ENCODE measurements at regions not wholly inside any gene's neighbourhood (a gene's known extent, or its start where the extent isn't known, plus 50 kb on each side); places are given as distances from the start of the nearest gene placed in this dataset.
"Not testable (repeated sequence)": the region's sequence is repeated elsewhere in the genome, so short reads cannot be mapped to it uniquely, and the experiment has no call there.

DNA sequence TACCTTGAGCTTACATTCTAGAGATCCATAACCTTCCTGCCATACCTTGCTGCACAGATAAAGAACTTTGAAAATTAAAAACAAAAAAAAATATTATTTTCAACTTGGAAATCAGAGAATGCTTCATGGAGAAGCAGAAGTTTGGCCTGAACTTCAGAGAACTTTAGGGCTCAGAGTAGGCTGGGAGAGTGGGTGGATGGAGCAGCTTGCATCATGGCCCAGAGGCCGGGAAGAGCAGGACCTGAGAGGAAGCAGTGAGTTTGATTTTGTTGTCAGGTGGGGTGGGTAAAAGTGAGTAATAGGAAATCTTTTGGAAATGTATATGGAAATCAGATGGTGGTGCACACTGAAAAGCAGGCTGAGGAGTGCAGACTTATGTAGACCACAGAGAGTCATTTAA is 228.5 kb upstream of the KRR1 start:
- Histone ChIP-seq H3K27me3 (ENCODE audit: control insufficient read depth, insufficient read depth, low read length, poor library complexity, severe bottlenecking) (no peaks in the 10 kb centered on the region), H3K9me3 (ENCODE audit: control insufficient read depth, low read length) (no peaks in the 10 kb centered on the region), H3K36me3 (ENCODE audit: control insufficient read depth, insufficient read depth, low read length) (no peaks in the 10 kb centered on the region), H3K4me3 (ENCODE audit: insufficient read depth, low read depth, low read length) (no peak overlapping the region), H3K27ac (ENCODE audit: insufficient read depth, low read depth, low read length, poor library complexity, severe bottlenecking) (no peak overlapping the region), H3K4me1 (ENCODE audit: control insufficient read depth, insufficient read depth, low read length) (no peaks in the 10 kb centered on the region)
- WGBS, 2 experiments: 86% methylated on average over 1 of the region's 1 CpG

DNA sequence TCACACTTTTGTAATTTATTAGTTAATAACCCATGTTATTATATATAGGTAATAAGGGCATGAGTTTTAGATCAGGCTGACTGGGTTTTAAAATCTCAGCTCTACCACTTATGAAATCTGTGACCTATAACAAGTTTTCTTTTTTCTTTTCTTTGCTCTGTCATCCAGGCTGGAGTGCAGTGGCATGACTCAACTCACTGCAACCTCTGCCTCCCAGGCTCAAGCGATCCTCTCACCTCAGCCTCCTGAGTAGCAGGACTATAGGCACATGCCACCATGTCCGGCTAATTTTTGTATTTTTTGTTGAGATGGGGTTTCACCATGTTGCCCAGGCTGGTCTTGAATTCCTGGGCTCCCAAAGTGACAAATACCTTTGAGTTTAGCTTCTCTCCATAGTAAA is 227.7 kb upstream of the KRR1 start:
- H3K4me3 ChIP-seq (ENCODE audit: insufficient read depth, low read depth, low read length); H3K36me3 ChIP-seq (ENCODE audit: control insufficient read depth, insufficient read depth, low read length); H3K4me1 ChIP-seq (ENCODE audit: control insufficient read depth, insufficient read depth, low read length); H3K27me3 ChIP-seq (ENCODE audit: control insufficient read depth, insufficient read depth, low read length, poor library complexity, severe bottlenecking); H3K9me3 ChIP-seq (ENCODE audit: control insufficient read depth, low read length); H3K27ac ChIP-seq (ENCODE audit: insufficient read depth, low read depth, low read length, poor library complexity, severe bottlenecking): not testable (repeated sequence)
- 72 to 89% methylated on average over 2 of the region's 2 CpGs for WGBS, 2 experiments

DNA sequence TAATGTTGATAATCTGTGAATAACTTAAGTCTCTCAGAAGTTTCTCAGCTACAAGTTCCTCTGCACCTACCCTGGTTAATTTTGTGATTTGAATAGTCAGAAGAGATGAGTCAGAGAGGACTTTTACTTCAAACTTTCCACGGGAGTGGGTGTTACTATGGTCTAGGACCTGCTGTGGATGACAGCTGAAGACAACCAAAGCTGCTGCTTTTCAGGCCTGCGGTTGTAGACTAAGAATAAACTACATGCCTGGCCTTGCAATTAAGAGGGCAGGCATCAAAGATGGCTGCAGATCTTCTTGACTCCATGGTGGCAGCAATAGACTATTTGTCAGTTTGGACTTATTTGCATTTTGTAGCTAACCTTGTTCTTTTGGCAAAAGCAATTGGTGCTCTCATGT is 227.1 kb upstream of the KRR1 start:
- Histone ChIP-seq H3K27ac (ENCODE audit: insufficient read depth, low read depth, low read length, poor library complexity, severe bottlenecking) (no peak overlapping the region), H3K36me3 (ENCODE audit: control insufficient read depth, insufficient read depth, low read length) (no peaks in the 10 kb centered on the region), H3K4me3 (ENCODE audit: insufficient read depth, low read depth, low read length) (no peak overlapping the region), H3K4me1 (ENCODE audit: control insufficient read depth, insufficient read depth, low read length) (no peaks in the 10 kb centered on the region), H3K27me3 (ENCODE audit: control insufficient read depth, insufficient read depth, low read length, poor library complexity, severe bottlenecking) (no peaks in the 10 kb centered on the region), H3K9me3 (ENCODE audit: control insufficient read depth, low read length) (no peaks in the 10 kb centered on the region)
- 90 to 96% methylated on average over 2 of the region's 2 CpGs for WGBS, 2 experiments

DNA sequence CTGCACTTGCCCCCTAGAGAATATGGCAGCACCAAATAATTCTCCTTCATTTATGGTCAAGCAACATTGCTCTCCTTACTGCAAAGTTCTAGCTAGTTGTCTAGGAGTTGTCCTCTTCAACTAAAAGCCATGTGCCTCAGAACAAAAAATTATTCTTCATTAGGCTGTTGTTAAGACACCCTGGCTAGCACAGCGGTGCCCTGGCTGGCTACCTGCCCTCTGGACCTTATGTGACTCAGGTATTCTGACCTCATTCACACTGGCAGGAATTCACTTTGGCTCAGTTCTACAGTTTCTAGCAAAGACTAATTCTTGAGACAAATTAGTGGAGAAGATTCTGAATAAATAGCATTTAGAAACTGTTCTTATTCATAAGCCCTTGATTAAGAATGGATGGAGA is 224.4 kb upstream of the KRR1 start:
- no peaks in the 10 kb centered on the region for H3K4me1 ChIP-seq (ENCODE audit: control insufficient read depth, insufficient read depth, low read length)
- H3K9me3 ChIP-seq (ENCODE audit: control insufficient read depth, low read length): no peaks in the 10 kb centered on the region
- H3K27ac ChIP-seq (ENCODE audit: insufficient read depth, low read depth, low read length, poor library complexity, severe bottlenecking): no peak overlapping the region
- H3K4me3 ChIP-seq (ENCODE audit: insufficient read depth, low read depth, low read length): no peak overlapping the region
- no peaks in the 10 kb centered on the region for H3K36me3 ChIP-seq (ENCODE audit: control insufficient read depth, insufficient read depth, low read length)
- 92 to 98% methylated on average over 1 of the region's 1 CpG for WGBS, 2 experiments
- H3K27me3 ChIP-seq (ENCODE audit: control insufficient read depth, insufficient read depth, low read length, poor library complexity, severe bottlenecking): no peaks in the 10 kb centered on the region

DNA sequence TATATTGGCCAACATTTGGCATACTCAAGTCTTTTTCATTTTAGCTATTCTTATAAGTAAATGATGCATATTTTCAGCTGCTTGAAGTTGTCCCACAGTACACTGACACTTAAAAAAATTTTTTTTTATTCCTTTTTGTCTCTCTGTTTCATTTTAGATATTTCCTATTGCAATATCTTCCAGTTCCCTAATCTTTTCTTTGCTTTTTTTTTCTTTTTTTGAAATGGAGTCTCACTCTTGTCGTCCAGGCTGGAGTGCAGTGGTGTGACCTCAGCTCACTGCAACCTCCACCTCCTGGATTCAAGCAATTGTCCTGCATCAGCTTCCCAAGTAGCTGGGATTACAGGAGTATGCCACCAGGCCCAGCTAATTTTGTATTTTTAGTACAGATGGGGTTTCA is 217.4 kb upstream of the KRR1 start:
- Histone ChIP-seq H3K36me3 (ENCODE audit: control insufficient read depth, insufficient read depth, low read length) (no peaks in the 10 kb centered on the region), H3K27me3 (ENCODE audit: control insufficient read depth, insufficient read depth, low read length, poor library complexity, severe bottlenecking) (no peaks in the 10 kb centered on the region), H3K4me3 (ENCODE audit: insufficient read depth, low read depth, low read length) (no peak overlapping the region), H3K9me3 (ENCODE audit: control insufficient read depth, low read length) (no peaks in the 10 kb centered on the region), H3K4me1 (ENCODE audit: control insufficient read depth, insufficient read depth, low read length) (peaks cover 12% of the 10 kb centered on the region), H3K27ac (ENCODE audit: insufficient read depth, low read depth, low read length, poor library complexity, severe bottlenecking) (no peak overlapping the region)
- WGBS, 2 experiments: 79 to 85% methylated on average over 1 of the region's 1 CpG

DNA sequence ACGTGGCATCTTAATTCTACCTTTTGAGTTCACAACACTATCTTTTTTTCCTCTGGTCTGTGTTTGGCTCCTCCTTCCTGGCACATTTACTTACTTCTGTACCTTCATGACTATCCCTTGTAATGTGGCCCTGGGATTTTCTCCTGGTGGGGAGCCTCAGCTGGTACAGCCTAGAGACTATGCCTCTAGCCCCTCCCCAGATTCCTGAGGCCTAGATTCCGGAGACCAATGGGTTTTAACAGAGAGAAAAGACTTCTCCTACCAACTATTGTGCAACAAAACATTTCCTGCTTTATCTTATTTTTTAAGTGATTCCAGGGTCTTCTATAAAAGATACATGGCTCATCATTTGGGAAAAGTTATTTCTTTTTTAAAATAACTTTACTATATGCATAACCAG is 216.2 kb upstream of the KRR1 start:
- Histone ChIP-seq H3K27ac (ENCODE audit: insufficient read depth, low read depth, low read length, poor library complexity, severe bottlenecking) (no peak overlapping the region), H3K9me3 (ENCODE audit: control insufficient read depth, low read length) (no peaks in the 10 kb centered on the region), H3K27me3 (ENCODE audit: control insufficient read depth, insufficient read depth, low read length, poor library complexity, severe bottlenecking) (no peaks in the 10 kb centered on the region), H3K4me1 (ENCODE audit: control insufficient read depth, insufficient read depth, low read length) (peaks cover 12% of the 10 kb centered on the region), H3K36me3 (ENCODE audit: control insufficient read depth, insufficient read depth, low read length) (no peaks in the 10 kb centered on the region), H3K4me3 (ENCODE audit: insufficient read depth, low read depth, low read length) (no peak overlapping the region)
- 35% methylated on average over 2 of the region's 2 CpGs for WGBS, 2 experiments

DNA sequence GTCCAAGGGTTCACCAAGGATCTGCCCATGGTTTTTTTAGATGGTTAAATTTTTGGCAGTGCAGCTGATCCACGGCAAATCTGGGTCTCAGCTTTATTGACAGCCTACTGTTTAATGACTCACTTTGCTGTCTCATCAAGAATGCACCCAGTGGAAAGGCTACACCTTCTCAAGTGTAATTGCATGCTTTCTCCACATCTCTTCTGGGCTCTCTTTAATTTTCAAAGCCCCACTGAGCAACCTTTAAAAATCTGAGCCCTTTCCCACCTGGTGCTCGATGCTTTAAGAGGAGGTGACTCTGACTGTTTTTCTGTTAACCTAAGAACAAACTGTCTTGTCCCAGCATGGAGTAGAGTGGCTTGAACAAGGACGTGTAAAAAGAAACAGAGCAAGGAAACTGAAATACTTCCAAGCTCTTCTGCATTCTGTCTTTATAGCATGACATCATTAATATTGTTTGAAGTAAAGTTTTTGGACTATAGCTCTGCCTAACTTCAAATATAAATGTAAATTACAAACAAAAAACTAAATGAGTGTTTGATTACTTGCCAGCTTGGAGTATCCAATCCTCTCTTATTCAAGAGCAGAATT is 214.2 kb upstream of the KRR1 start:
- WGBS, 2 experiments: 51 to 66% methylated on average over 3 of the region's 3 CpGs
- H3K27ac ChIP-seq (ENCODE audit: insufficient read depth, low read depth, low read length, poor library complexity, severe bottlenecking): no peak overlapping the region
- no peak overlapping the region for H3K4me3 ChIP-seq (ENCODE audit: insufficient read depth, low read depth, low read length)
- H3K36me3 ChIP-seq (ENCODE audit: control insufficient read depth, insufficient read depth, low read length): no peaks in the 10 kb centered on the region
- no peaks in the 10 kb centered on the region for H3K27me3 ChIP-seq (ENCODE audit: control insufficient read depth, insufficient read depth, low read length, poor library complexity, severe bottlenecking)
- H3K4me1 ChIP-seq (ENCODE audit: control insufficient read depth, insufficient read depth, low read length): peaks cover 25% of the 10 kb centered on the region
- H3K9me3 ChIP-seq (ENCODE audit: control insufficient read depth, low read length): no peaks in the 10 kb centered on the region

DNA sequence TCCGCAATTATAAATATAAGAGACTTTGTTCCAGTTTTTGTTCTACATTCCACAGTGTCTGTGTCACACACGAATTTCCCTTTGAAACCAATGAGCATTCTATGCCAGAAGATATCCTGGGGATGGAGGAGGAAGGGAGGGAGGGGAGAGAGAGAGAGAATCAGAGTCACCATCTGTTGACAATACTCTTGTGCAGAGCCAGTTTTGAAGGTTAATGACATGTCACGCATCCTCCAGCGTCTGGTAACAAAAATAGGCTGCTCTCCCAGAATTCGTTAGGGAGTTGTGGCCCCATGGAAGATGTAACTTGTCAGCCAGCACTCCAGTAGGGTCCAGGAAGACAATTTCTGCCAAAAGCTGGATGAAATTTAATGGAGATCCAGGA is 213.5 kb upstream of the KRR1 start:
- Histone ChIP-seq H3K4me3 (ENCODE audit: insufficient read depth, low read depth, low read length) (no peak overlapping the region), H3K36me3 (ENCODE audit: control insufficient read depth, insufficient read depth, low read length) (no peaks in the 10 kb centered on the region), H3K27ac (ENCODE audit: insufficient read depth, low read depth, low read length, poor library complexity, severe bottlenecking) (no peak overlapping the region)

DNA sequence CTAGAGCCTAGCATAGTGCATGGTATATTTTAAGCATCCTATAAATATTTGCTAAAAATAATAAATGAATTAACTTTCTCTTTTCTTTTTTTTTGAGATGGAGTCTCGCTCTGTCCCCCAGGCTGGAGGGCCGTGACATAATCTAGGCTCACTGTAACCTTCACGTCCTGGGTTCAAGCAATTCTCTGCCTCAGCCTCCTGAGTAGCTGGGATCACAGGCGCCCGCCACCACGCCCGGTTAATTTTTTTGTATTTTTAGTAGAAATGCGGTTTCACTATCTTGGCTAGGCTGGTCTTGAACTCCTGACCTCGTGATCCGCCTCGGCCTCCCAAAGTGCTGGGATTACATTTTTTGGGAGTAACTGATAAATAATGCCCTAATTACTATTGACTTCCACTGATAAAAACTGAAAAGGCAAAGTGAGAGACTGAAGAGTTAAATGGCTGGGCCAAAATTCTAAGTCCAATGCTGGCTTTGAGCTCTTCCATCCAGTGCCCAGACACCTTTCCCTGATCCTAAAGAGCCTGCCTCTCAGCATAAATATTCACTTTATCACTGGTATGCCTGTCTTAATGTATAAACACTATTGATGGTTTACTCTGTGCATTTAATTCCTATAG is 213.0 kb upstream of the KRR1 start:
- 93 to 95% methylated on average over 11 of the region's 11 CpGs for WGBS, 2 experiments
- H3K9me3 ChIP-seq (ENCODE audit: control insufficient read depth, low read length): no peaks in the 10 kb centered on the region
- H3K27ac ChIP-seq (ENCODE audit: insufficient read depth, low read depth, low read length, poor library complexity, severe bottlenecking): no peak overlapping the region

More for the DNA sequence above, 213.5 kb upstream of the KRR1 start:
- 70 to 82% methylated on average over 5 of the region's 5 CpGs for WGBS, 2 experiments
- H3K4me1 ChIP-seq (ENCODE audit: control insufficient read depth, insufficient read depth, low read length): peaks cover 30% of the 10 kb centered on the region
- no peaks in the 10 kb centered on the region for H3K9me3 ChIP-seq (ENCODE audit: control insufficient read depth, low read length)
- H3K27me3 ChIP-seq (ENCODE audit: control insufficient read depth, insufficient read depth, low read length, poor library complexity, severe bottlenecking): no peaks in the 10 kb centered on the region

DNA sequence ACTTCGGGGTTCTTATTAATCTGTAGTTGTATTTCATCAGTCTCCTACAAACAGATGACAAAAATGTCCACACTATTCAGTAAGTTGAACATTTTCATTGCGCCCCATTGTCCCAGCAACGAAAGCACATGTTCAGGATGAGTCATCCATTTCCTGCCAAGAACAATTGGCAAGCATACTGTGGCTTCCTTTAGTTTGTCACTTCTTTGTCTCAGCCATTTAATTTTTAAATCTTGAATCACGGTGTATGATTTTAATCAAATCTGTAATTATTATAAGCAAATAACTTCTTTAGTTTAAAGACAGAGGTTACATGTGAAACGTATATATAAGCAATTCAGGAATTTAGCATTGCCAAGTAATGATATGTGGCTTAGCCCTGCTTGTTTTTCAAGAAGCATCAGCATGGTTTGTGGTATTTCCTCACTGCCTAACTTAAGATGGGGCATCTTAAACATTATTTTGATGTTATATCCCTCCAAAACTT is 211.3 kb upstream of the KRR1 start:
- Histone ChIP-seq H3K4me3 (ENCODE audit: insufficient read depth, low read depth, low read length) (no peak overlapping the region), H3K4me1 (ENCODE audit: control insufficient read depth, insufficient read depth, low read length) (peaks cover 30% of the 10 kb centered on the region), H3K9me3 (ENCODE audit: control insufficient read depth, low read length) (no peaks in the 10 kb centered on the region), H3K36me3 (ENCODE audit: control insufficient read depth, insufficient read depth, low read length) (no peaks in the 10 kb centered on the region), H3K27me3 (ENCODE audit: control insufficient read depth, insufficient read depth, low read length, poor library complexity, severe bottlenecking) (no peaks in the 10 kb centered on the region), H3K27ac (ENCODE audit: insufficient read depth, low read depth, low read length, poor library complexity, severe bottlenecking) (no peak overlapping the region)
- 78 to 90% methylated on average over 5 of the region's 5 CpGs for WGBS, 2 experiments

More for the DNA sequence above, 213.0 kb upstream of the KRR1 start:
- H3K4me1 ChIP-seq (ENCODE audit: control insufficient read depth, insufficient read depth, low read length): peaks cover 30% of the 10 kb centered on the region
- H3K36me3 ChIP-seq (ENCODE audit: control insufficient read depth, insufficient read depth, low read length): no peaks in the 10 kb centered on the region
- no peak overlapping the region for H3K4me3 ChIP-seq (ENCODE audit: insufficient read depth, low read depth, low read length)
- no peaks in the 10 kb centered on the region for H3K27me3 ChIP-seq (ENCODE audit: control insufficient read depth, insufficient read depth, low read length, poor library complexity, severe bottlenecking)
